ENCODE measurements at regions not wholly inside any gene's neighbourhood (a gene's known extent, or its start where the extent isn't known, plus 50 kb on each side); places are given as distances from the start of the nearest gene placed in this dataset.
"Not testable (repeated sequence)": the region's sequence is repeated elsewhere in the genome, so short reads cannot be mapped to it uniquely, and the experiment has no call there.

- in situ Hi-C loops (cut with MboI; ENCODE audit: low sequenced_read_pairs): no loop called here
Measured at GRCh38 chr14:37711831-37712475, 116.5 kb downstream of the TTC6 start.

GRCh38 chr14:37712476-37712860, 117.0 kb downstream of the TTC6 start:
- in situ Hi-C loops (cut with MboI; ENCODE audit: low sequenced_read_pairs): not testable (repeated sequence)

GRCh38 chr14:37712976-37713431, 117.6 kb downstream of the TTC6 start:
- in situ Hi-C loops (cut with MboI; ENCODE audit: low sequenced_read_pairs): no loop called here

GRCh38 chr14:37720131-37720530, 124.7 kb downstream of the TTC6 start:
- in situ Hi-C loops (cut with MboI; ENCODE audit: low sequenced_read_pairs): no loop called here

GRCh38 chr14:37721976-37722659, 126.7 kb downstream of the TTC6 start:
- in situ Hi-C loops (cut with MboI; ENCODE audit: low sequenced_read_pairs): no loop called here

- in situ Hi-C loops (cut with MboI; ENCODE audit: low sequenced_read_pairs): no loop called here
Measured at GRCh38 chr14:37723515-37723914, 128.1 kb downstream of the TTC6 start.

GRCh38 chr14:37726708-37727107, 131.3 kb downstream of the TTC6 start:
- in situ Hi-C loops (cut with MboI; ENCODE audit: low sequenced_read_pairs): no loop called here

- in situ Hi-C loops (cut with MboI; ENCODE audit: low sequenced_read_pairs): no loop called here
Measured at GRCh38 chr14:37729218-37729617, 133.8 kb downstream of the TTC6 start.

- in situ Hi-C loops (cut with MboI; ENCODE audit: low sequenced_read_pairs): no loop called here
Measured at GRCh38 chr14:37731094-37731493, 135.7 kb downstream of the TTC6 start.

GRCh38 chr14:37745657-37746056, 150.2 kb downstream of the TTC6 start:
- in situ Hi-C loops (cut with MboI; ENCODE audit: low sequenced_read_pairs): no loop called here

- in situ Hi-C loops (cut with MboI; ENCODE audit: low sequenced_read_pairs): no loop called here
Measured at GRCh38 chr14:37746140-37746832, 150.9 kb downstream of the TTC6 start.

- in situ Hi-C loops (cut with MboI; ENCODE audit: low sequenced_read_pairs): no loop called here
Measured at GRCh38 chr14:37753459-37753858, 158.0 kb downstream of the TTC6 start.

- in situ Hi-C loops (cut with MboI; ENCODE audit: low sequenced_read_pairs): not testable (repeated sequence)
Measured at GRCh38 chr14:37760275-37760674, 164.8 kb downstream of the TTC6 start.

- in situ Hi-C loops (cut with MboI; ENCODE audit: low sequenced_read_pairs): no loop called here
Measured at GRCh38 chr14:37763266-37763665, 167.8 kb downstream of the TTC6 start.

GRCh38 chr14:37772283-37772682, 176.9 kb downstream of the TTC6 start:
- in situ Hi-C loops (cut with MboI; ENCODE audit: low sequenced_read_pairs): not testable (repeated sequence)

GRCh38 chr14:37776791-37777499, 181.5 kb downstream of the TTC6 start:
- in situ Hi-C loops (cut with MboI; ENCODE audit: low sequenced_read_pairs): no loop called here

- in situ Hi-C loops (cut with MboI; ENCODE audit: low sequenced_read_pairs): no loop called here
Measured at GRCh38 chr14:37778135-37778943, 182.9 kb downstream of the TTC6 start.

- in situ Hi-C loops (cut with MboI; ENCODE audit: low sequenced_read_pairs): no loop called here
Measured at GRCh38 chr14:37779480-37779879, 184.1 kb downstream of the TTC6 start.

GRCh38 chr14:37780731-37781130, 185.3 kb downstream of the TTC6 start:
- in situ Hi-C loops (cut with MboI; ENCODE audit: low sequenced_read_pairs): not testable (repeated sequence)

- in situ Hi-C loops (cut with MboI; ENCODE audit: low sequenced_read_pairs): not testable (repeated sequence)
Measured at GRCh38 chr14:37784203-37784826, 188.9 kb downstream of the TTC6 start.

Measured in HL-60/S4 treated with phorbol 12-myristate 13-acetate at 8.2 ng/mL for 4 days and 3 days (cell line).